ENCODE measurements at regions not wholly inside any gene's neighbourhood (a gene's known extent, or its start where the extent isn't known, plus 50 kb on each side); places are given as distances from the start of the nearest gene placed in this dataset.

DNA sequence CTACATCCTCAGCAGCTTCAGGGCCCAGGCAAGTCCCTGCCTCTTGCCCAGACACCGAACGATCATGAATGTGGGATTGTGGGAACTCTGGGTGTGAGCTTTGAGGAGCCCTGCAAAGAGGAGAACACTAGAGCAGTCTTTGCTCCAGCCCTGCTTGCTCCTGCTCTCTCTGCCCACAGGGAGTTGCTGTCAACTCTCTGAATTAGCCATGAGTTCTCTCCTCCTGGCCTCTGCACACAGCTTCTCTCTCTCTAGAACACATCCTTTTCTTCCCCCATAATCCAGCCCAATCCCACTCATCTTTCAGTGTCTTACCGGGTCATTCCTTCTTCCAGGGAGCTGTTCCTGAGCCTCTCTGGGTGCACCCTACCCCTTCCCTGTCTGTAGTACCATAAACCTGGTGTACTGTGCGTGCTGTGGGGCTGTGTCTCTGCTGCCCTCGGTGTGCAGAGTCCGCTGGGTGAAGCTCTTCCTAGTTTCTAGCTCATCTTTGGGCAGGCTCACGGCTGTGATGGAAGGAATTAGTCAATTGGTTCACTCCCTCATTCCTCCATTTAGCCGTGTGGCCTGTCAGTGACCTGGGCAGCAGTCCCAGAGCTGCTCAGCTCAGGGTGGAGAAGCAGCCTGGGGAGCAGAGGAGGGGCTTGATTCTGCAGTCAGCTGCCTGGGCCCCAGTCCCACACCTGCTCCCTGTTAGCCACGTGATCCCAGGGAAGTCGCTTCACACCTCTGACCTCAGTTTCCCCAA is 132.9 kb upstream of the HDAC4 start:
- no peak for DNase-seq (ENCODE audit: low read depth)

DNA sequence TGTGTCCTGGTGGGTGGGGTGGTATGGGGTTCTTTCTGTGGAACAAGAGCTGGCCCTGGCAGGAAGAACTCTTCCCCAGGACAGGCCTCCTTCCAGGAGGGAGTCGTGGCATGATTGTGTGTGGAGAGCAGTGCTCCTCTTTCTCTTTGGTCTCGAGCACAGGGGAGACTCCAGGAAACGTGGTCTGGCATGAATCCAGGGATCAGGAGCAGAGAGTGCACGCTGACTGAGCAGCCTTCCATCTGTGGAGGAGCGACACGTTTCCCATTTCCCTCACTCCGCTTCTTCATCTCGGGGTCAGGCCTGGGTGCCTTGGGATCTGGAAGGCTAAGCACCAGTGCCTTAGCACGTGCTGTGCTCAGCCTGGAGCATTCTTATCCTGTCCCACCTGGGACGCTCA is 132.0 kb upstream of the HDAC4 start:
- DNase-seq (ENCODE audit: low read depth) = no peak

DNA sequence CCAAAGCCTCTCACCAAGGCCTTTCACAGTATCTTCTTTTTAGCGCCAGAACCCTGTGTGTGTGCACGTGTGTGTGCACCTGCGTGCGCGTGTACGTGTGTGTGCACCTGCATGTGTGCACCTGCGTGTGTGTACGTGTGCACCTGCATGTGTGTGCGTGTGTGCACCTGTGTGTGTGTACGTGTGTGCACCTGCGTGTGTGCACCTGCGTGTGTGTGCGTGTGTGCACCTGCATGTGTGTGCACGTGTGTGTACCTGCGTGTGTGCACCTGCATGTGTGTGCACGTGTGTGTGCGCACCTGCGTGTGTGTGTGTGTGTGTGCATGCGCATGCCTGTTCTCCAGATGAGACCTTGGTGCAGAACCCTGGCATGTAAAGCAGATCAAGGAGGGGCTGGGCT is 131.4 kb upstream of the HDAC4 start:
- no peak for DNase-seq (ENCODE audit: low read depth)

DNA sequence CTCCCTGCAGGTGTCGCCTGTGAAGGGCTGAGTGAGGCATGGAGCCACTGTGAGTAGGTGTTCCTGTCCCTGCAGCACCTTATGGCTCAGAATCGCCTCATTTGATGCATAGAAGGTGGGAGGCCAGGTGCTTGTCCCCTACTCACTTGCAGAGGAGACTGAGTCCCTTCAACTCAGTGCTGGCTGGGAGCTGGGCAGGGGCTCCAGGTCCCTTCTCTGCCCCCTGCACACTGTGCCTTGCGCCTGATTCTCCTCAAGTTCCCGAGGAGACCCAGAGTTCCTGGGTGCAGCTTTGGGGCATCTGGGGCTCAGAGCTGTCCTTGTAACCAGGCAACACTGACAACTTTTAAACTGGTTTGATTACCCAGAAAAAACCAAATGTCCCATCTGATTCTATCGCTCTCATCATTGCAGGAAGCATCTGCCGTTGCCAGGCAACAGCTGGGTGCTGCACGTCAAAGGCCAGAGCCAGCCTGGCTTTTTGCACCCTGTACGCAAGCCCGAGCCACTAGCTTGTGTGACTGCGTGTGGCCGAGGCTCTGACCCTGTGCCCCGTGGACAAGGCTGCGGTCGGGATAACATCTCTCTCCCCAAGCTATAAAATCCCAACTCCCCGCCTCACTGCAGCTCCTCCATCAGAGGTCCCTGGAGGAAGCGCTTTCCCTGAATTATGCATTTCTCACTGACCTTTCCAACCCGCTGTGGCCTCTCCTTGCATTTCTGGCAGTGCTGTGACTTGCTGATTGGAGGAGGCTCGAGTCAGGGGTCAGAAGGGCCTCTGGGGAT is 130.8 kb upstream of the HDAC4 start:
- no peak for DNase-seq (ENCODE audit: low read depth)

DNA sequence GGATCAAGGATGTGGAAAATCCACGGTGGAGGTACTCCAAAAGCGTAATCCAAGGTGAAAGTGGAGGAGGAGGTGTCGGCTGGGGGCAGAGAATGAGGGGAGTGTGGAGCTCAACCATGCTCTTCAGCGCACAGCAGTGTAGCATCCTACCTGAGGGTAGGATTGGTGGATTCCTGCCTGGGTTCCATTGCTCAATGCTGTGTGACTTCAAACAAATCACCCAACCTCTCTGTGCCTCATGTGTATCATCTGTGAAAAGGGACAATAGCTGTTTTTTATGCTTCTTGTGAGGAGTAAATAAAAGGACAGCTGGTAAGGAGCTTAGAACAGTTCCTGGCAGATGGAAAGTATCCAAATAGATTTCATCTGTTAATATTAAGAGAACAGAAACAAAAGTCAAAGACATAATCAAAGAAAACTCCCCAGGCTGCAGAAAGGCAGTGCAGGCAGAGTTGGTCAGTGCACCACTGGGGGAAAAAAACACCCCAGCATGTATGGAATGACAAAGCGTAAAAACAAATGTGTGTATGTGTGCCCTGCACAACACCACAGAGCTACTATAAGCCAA is 130.0 kb upstream of the HDAC4 start:
- no peak for DNase-seq (ENCODE audit: low read depth)

DNA sequence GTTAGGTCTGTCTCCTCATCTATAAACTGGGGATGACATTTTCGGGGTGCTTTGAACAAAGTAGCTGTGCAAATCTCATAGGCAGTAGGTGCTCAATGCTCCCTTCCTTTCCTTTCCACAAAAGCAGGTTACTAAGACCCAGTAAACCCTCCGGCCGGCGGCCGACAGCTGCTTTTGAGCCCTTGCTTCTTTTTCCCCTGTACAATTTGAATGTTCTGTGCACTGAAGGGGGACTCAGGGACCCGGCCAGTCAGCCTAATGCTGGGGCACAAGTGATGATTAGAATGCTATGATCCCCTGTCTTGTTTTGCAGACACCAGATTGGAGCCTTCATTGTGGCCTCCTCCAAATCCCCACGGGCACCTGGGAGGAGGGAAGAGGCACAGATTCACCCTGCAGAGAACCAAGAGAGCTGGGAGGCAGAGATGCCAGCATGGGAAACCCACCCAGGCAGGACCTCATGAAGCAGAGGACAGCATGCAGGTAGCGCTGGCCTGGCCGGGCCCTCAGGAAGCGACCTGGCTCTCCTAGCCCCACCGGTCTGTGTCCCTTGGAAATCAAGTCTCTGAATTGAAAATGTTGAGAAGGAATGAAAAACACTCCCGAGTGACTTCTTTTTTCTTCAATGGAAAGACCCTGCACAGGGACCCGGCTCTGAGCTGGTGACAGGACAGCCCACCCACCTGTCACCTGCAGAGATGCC is 128.6 kb upstream of the HDAC4 start:
- no peak for DNase-seq (ENCODE audit: low read depth)

DNA sequence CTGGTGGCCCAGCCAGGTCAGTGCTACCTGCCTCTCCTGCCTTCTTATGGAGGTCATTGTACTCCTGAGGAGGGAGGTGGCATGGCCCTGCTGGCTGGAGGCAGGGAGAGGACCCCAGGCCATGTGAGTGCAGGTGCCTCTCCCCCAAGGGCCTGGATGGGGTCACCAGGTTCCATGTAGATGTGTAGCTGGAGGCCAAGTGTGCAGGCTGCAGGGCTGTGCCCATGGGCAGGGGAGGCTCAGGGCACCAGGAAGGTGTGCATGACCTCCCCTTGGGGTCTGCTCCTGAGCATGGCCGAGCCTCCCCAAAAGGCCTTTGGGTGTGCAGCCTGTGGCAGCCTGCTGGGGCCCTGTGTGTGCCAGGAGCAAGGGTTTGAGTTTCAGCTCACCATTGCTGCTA is 128.1 kb upstream of the HDAC4 start:
- DNase-seq (ENCODE audit: low read depth) = no peak

DNA sequence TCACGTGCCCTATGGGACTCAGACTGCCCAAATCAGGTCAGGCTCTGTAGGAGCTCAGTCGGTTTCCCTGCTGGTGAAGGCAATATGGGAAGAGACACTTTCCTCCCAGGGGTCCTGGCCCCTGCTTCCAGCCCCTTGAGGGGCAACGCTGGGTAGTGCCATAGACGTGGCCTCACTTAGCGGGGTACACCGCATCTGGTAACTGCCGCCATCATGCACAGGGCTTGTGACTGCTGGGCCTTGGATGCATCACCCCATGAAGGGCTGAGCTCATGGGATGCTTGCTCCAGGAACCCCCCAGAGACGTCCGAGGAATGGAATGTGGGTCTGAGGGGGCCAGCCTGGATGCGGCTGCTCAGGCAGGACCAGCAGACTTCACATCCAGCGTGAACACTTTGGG is 127.3 kb upstream of the HDAC4 start:
- no peak for DNase-seq (ENCODE audit: low read depth)

DNA sequence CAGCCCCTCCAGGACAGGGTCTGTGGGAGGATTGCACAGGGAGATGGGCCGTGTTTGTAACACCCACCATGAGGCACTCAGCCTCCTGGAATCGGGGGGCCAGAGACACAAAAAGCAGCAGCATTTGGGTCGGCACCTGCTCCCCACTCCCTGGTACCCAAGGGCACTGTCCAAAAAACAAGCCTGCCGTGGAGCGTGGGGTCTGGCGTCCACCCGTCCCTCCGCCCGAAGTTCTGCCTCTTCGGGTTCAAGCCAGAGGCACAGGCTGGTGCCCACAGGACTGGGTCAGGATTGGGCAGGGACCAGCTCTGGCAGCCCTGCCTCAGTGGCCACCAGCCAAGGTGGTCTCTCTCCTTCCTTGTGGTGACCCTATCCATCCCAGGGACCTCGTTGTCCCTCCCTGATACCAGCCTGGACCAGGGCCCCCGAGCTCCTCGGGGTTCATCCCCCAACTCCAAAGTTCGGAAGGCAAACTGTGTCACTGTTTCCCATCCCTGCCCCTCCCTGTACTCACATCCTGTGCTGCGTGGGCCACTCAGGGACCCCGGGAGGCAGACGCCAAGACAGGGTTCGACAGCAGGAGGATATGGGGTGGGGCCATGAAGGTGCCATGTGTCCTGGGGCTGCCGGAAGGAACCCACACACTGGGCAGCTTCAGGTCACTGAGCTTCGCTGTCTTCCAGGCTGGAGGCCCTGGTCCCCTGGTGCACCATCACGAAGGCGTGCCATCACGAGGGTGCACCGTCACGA is 126.0 kb upstream of the HDAC4 start:
- no peak for DNase-seq (ENCODE audit: low read depth)

DNA sequence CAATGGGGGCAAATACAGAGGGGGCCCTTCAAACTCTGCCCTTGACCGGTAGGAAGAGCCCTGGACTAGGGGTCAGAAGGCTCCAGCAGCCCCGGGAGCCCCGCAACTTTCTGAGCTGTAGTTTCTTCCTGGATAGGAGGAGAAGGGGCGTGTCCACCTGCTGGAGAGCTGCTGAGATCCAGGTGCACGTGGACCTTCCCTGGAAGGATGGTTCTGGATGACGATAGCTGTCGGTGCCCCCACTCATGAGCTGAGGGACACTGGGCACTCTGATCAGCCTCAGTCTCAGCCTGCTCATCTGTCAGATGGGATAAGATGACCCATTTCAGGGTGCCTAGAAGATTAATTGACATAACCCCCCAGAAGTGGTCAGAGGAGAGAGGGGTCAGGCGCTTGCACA is 125.2 kb upstream of the HDAC4 start:
- DNase-seq (ENCODE audit: low read depth) = no peak

DNA sequence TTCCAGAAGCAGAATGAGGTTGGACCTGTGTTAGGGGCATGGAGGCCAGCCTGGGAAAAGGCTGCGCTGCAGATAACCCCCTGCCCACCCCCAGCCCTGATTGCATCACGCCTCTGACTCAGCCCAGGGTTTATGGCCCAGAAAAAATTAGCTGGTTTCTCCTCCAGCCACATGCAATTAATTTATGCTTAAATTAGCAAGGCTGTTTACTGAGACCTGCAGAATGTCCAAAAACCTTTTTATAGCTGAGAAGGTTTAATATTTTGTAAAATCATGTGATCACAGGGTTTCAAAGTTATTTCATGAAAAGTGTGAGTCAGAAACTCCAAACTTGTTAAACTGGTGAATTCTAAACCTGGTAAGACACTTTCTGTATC is 123.1 kb upstream of the HDAC4 start:
- DNase-seq (ENCODE audit: low read depth) = no peak

DNA sequence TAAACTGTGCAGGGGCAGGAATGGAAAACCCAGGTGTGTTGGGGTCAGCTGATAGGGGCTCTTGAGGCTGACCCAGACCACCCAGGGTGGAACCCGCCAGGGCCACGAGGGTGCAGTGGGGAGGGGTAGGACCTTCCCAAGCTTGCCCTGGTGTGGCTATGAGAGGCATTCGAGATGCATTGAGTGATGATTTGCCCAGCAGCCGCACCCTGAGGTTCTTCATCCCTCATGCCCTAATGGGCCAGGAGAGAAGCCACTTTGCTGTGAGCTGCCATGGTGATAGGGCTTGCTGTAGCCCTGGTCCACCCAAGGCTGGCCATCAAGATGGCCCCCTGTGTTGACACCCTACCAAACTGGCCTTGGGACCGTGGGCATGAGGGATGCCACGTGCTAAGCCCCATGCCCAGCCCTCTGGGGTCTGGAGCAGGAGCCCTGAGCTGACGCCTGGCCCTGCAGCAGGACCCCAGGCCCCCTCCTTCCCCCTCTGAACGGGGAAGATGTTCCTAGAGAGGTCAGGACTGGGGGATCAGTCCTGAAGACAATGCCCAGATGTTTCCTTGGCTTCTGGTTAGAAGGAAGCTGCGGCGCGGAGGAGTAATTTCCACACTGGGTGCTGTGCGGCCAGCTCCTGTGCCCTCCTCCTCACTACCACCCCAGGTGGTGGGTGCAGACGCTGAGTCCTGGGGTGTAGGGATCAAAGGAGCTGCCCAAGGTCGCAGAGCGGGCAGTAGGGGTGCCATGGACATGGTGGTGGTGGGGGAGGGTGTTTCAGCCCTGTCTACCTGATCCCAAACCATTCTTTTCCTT is 122.5 kb upstream of the HDAC4 start:
- no peak for DNase-seq (ENCODE audit: low read depth)

DNA sequence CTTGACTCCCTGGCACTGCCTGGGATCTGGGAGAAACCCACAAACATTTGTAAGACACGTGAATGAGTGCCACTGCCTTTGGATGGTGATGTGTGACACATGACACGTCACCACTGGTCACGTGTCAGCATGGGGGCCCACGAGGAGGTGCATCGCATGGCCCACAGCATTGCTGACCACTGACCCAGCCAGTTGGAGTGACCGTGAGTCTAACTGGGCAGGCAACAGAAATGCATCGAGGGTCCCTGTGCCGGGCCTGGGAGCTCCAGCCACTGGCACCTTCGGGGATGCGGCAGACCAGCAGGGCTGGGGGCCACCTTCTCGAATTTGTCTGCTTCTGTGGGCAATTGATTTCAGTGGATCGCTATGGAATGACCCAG is 121.9 kb upstream of the HDAC4 start:
- no peak for DNase-seq (ENCODE audit: low read depth)

DNA sequence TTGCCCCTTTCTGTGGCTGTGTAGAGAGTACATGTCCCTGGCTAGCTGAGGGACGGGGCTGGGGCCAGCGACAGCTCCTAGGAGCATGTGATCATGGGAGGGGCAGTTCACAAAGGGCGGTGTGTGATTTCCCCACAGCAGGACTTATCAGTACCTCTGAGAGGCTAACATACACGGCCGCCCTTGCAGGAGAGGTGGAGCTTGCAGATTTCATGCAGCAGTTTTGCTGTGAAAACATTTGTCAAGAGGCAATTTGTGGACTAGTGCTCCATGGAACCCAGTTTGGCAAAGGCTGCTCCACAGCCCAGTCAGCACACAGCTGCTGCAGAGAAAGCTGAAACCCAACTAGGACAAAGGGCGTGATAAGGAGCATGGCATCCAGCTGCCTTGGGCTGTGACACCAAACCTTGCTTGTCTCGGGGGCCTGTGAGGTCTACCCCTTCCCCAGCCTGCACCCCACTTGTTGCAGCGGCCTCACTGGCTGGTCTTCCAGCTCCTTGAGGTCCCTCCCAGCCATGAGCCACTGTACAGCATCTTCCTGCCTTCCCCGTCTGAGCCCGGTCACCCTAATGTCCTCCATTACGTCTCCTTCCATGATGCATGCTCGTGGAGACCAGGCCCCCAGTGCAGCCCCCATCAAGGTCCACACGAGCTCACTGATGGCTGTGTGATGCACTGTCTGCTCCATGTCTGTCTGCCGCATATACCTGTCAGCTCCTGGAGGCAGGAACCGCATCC is 121.4 kb upstream of the HDAC4 start:
- no peak for DNase-seq (ENCODE audit: low read depth)

DNA sequence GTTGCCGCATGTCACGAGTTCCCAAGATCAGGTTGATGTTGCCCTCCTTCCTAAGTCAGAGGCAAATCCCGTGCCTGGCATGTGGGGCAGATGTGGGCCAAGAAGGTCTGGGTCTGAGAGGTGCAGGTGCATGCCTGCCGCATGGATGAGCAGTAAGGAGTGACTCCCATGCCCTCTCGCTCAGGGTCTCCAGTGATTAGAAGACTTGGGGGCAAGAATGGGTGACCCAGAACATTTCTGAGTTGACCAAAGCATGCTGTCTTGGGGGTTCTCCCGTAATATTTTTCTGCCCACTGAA is 120.6 kb upstream of the HDAC4 start:
- DNase-seq (ENCODE audit: low read depth) = no peak

DNA sequence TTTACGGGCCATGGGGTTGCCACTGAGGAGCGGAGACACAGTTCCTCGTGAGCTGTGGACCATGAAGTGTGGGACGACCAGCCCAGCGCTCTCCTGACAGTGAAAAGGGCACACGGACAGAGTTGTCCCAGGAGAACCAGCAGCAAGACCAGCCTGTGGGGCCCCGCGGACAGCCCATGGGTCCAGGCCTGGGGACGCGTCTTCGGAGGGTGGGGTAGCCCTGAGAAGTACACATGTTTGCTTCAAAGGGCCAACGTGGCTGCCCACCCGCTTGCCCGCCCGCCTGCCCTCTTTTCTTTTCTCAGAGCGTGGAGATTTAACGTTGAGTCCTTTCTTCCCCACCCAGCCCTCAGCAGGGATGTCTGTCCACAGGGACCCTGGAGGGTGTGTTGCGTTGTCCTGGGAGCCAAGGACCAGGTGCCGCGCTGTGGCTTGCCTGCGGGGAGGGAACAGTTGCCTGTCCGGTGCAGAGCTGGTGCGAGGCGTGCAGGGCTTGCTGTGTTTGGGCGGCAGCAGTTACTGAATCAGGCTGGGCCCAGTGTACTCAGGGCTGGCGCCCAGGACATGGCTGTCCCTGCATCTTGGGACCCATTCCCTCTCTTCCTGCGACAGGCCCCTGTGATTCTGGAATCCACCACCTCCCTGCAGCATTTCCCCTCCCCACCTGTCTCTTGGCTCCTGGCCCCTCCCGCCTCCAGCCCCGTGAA is 120.1 kb upstream of the HDAC4 start:
- no peak for DNase-seq (ENCODE audit: low read depth)

DNA sequence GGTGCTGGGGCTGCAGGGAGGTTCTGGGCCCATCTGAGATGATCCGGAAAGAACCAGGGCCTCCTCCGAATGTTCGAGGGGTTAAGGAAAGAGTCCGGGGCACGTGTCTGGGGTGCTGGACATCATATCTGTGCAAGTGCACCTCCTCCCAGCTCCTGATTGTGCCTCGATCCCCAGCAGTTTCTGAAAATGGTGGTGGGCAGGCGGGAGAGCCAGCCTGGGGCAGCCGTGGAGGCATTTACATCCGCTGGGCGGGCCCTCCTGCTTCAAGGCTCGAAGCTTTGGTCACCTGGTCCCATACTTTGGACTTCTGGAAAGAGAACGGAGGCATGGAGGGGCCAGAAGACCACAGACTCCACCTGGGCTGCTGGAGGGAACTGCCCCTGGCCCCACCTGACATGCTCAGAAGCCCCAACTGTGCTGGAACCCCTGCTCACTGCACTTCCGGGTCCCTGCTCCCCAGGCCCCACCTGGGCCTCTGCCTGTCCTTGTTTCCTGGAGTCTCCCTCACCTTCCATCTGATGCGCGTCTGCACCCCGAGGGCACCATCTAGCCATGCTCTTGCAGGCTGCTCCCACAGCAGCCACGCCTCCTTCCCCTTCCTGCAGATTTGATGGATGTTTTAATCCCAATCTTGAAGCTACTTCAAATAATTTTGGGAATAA is 119.2 kb upstream of the HDAC4 start:
- no peak for DNase-seq (ENCODE audit: low read depth)

DNA sequence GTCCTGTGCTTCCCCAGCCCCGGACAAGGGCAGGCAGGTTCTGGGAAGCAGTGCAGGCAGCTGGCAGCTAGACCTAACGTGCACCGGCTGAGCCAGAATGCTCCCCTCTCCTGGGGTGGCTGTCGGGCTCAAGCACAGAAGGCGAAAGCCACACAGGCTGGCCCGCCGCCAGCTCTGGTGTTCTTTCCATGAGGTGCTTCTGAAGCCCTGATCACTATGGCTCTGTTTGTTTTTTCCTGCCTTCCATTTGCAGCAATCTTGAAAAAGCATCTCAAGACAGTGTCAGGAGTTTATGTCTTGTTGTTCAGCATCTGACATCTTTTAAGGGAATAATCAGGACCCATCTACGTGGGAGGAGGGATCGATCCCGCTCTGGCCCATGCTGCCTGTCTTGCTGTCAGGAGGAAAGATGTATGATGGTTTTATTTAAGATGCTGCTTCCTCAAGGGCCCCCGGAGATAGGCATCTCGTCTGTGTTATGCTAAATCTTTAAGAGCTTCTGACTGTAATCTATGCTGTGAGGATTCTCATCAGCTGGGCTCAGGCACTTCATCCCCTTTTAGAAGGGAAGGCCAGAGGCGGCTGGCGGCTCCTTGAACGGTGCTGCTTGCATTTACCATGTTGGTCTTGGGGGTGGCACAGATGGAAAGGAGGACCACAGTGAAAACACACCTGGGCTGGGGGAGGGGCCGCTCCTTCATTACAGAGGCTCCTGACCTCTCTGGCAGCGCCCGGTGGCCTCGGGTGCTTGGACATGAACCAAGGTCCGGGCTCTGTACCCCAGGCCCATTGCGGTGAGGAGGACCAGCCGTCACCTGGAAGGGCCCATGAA is 118.5 kb upstream of the HDAC4 start:
- no peak for DNase-seq (ENCODE audit: low read depth)

Measured in stimulated activated CD8-positive, alpha-beta memory T cell treated with anti-CD3 and anti-CD28 coated beads, Interleukin-12 subunit alpha, Interleukin-12 subunit beta, amount 100 ng/mL, for 1 hour (primary cell).